Natural killer cell (primary cell): ENCODE measurements at regions not wholly inside any gene's neighbourhood (a gene's known extent, or its start where the extent isn't known, plus 50 kb on each side); places are given as distances from the start of the nearest gene placed in this dataset.
"Not testable (repeated sequence)": the region's sequence is repeated elsewhere in the genome, so short reads cannot be mapped to it uniquely, and the experiment has no call there.

Source experiments
- ATAC-seq, 3 donors: fragments of 150-1000 bp in 2 of 3; fragments of 200-7000 bp in 1 of 3; cut with Tn5 transposase; 1 replicate in 1 of 3; 2 replicates in 2 of 3; pipeline ENCODE4 v1.10.0; 2021; ENCODE audit warnings: mild to moderate bottlenecking in 2 of 3, moderate library complexity in 2 of 3
- DNase-seq, 2 donors: peaks; one replicate each; pipeline versions ENCODE4 v3.0.0 to v3.0.0-alpha.2; 2013 to 2021; ENCODE audit warnings: mixed read lengths in 1 of 2
- H3K27ac ChIP-seq: one replicate; pipeline ENCODE4 v1.5.1; 2013; ENCODE audit warnings: mild to moderate bottlenecking, low read length
- H3K27me3 ChIP-seq: one replicate; pipeline ENCODE4 v1.6.1; 2013; ENCODE audit warnings: low read length; ENCODE audit not compliant: control insufficient read depth, insufficient read depth
- H3K36me3 ChIP-seq: one replicate; pipeline ENCODE4 v1.6.1; 2013; ENCODE audit warnings: low read length; ENCODE audit not compliant: control insufficient read depth, insufficient read depth
- H3K4me1 ChIP-seq: one replicate; pipeline ENCODE4 v1.6.1; 2013; ENCODE audit warnings: low read length; ENCODE audit not compliant: control insufficient read depth, insufficient read depth
- H3K4me3 ChIP-seq: one replicate; pipeline ENCODE4 v1.5.1; 2013; ENCODE audit warnings: low read length
- H3K9me3 ChIP-seq: one replicate; pipeline ENCODE4 v1.6.1; 2013; ENCODE audit warnings: low read length; ENCODE audit not compliant: control insufficient read depth, insufficient read depth
- H3K27ac Mint-ChIP-seq, 2 donors: one replicate each; pipeline ENCODE4 v1.8.0; 2022; ENCODE audit warnings: mild to moderate bottlenecking in 2 of 2, mixed read lengths in 2 of 2, moderate library complexity in 1 of 2
- H3K27me3 Mint-ChIP-seq, 2 donors: one replicate each; pipeline ENCODE4 v1.8.0; 2022; ENCODE audit warnings: low read depth in 2 of 2, mixed read lengths in 2 of 2
- H3K36me3 Mint-ChIP-seq: one replicate; pipeline ENCODE4 v1.8.0; 2022; ENCODE audit warnings: mixed read lengths
- H3K4me1 Mint-ChIP-seq, 2 donors: one replicate each; pipeline ENCODE4 v1.8.0; 2022; ENCODE audit warnings: mixed read lengths in 2 of 2
- H3K4me3 Mint-ChIP-seq: one replicate; pipeline ENCODE4 v1.8.0; 2022; ENCODE audit warnings: mild to moderate bottlenecking, moderate library complexity, mixed read lengths
- H3K9me3 Mint-ChIP-seq, 2 donors: one replicate each; pipeline ENCODE4 v1.8.0; 2022; ENCODE audit warnings: mixed read lengths in 2 of 2
- CTCF ChIP-seq: fragments of 200-600 bp; IDR thresholded peaks from one replicate; pipeline ENCODE4 v1.8.0; 2022; ENCODE audit warnings: antibody characterized with exemption
- WGBS: methylation state at CpG from one replicate; pipeline ENCODE4 v1.1.7; 2013; ENCODE audit warnings: missing lambda C conversion rate; ENCODE audit not compliant: insufficient coverage; 5-methylcytosine and 5-hydroxymethylcytosine counted together
- intact Hi-C: fragments of 100-400 bp; cut with micrococcal nuclease; formaldehyde crosslinking; loops from one replicate; pipeline ENCODE4 v1.14.2; 2022

DNA sequence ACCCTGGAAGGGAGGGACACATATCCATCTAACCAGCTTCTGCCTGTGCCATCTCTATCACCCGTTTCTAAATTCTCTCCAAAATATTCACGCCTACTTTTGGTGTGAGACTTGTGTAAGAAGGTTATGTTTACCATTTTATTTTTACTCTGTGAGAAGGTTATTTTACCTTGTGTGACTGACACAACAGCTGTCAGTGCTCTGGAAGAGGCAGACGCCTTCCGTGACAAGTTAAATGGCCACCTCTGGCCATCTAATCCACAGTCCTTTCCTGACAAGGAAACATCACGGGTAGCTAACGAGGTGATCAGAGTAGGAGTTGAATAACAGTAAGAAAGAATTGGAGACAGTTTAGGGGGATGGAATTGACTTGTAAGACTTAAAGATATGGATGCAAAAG is 443.8 kb upstream of the PIK3R1 start:
- no peaks in the 10 kb centered on the region for H3K27me3 ChIP-seq
- H3K4me1 Mint-ChIP-seq: no peaks in the 10 kb centered on the region
- H3K27me3 Mint-ChIP-seq: peaks cover 8 to 13% of the 10 kb centered on the region in 2 donors
- no peaks in the 10 kb centered on the region for H3K4me1 ChIP-seq
- no peak for ATAC-seq
- H3K9me3 Mint-ChIP-seq: no peaks in the 10 kb centered on the region
- no peaks in the 10 kb centered on the region for H3K36me3 Mint-ChIP-seq
- no peak for TF ChIP-seq CTCF
- intact Hi-C loops: no loop called here
- no peak for DNase-seq
- 88% methylated on average over 4 of the region's 6 CpGs for WGBS
- H3K27ac Mint-ChIP-seq: no peak overlapping the region
- no peak overlapping the region for H3K27ac ChIP-seq
- no peaks in the 10 kb centered on the region for H3K9me3 ChIP-seq
- no peak overlapping the region for H3K4me3 Mint-ChIP-seq
- H3K36me3 ChIP-seq: no peaks in the 10 kb centered on the region
- H3K4me3 ChIP-seq: no peak overlapping the region

DNA sequence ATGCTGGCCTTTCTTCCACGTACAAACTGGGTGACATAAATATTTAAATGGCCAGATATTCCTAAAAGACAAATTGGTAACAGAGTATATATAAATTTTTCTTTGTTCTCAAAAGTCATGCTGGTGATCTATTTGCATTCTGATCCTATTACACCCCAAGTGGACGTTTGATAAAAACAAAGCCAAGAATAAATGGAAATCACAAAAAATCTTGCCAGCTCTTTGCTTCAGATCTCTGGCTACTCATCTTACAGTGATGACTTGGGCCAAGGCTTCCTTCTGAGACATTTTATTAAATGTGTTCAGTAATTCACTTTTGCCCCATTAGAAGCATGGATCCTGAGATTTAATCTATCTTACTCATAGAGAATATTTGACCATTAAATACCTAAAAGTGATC is 444.3 kb upstream of the PIK3R1 start:
- Mint-ChIP-seq H3K27me3 (peaks cover 8 to 13% of the 10 kb centered on the region in 2 donors), H3K4me3 (no peak overlapping the region), H3K9me3 (no peaks in the 10 kb centered on the region), H3K27ac (no peak overlapping the region), H3K4me1 (no peaks in the 10 kb centered on the region), H3K36me3 (no peaks in the 10 kb centered on the region)
- Histone ChIP-seq H3K36me3 (no peaks in the 10 kb centered on the region), H3K27me3 (no peaks in the 10 kb centered on the region), H3K9me3 (no peaks in the 10 kb centered on the region), H3K4me1 (no peaks in the 10 kb centered on the region), H3K27ac (no peak overlapping the region), H3K4me3 (no peak overlapping the region)
- TF ChIP-seq CTCF: no peak
- DNase-seq (no peak), ATAC-seq (no peak)
- intact Hi-C loops: no loop called here
- WGBS: 75% methylated on average over 1 of the region's 2 CpGs

GRCh38 chr5:67770431-67771025 is 445.0 kb upstream of the PIK3R1 start:
- WGBS: 61% methylated on average over 5 of the region's 5 CpGs
- H3K9me3 ChIP-seq: no peaks in the 10 kb centered on the region
- ATAC-seq: peak in 2 of 3 donors; percentile 15 to 73
- no peaks in the 10 kb centered on the region for H3K9me3 Mint-ChIP-seq
- DNase-seq: no peak
- no peak for TF ChIP-seq CTCF
- intact Hi-C loops: no loop called here
- H3K4me1 Mint-ChIP-seq: no peaks in the 10 kb centered on the region
- no peak overlapping the region for H3K27ac Mint-ChIP-seq
- H3K4me3 Mint-ChIP-seq: no peak overlapping the region
- H3K36me3 ChIP-seq: no peaks in the 10 kb centered on the region
- no peak overlapping the region for H3K27ac ChIP-seq
- no peaks in the 10 kb centered on the region for H3K36me3 Mint-ChIP-seq
- no peak overlapping the region for H3K4me3 ChIP-seq
- H3K4me1 ChIP-seq: no peaks in the 10 kb centered on the region
- peaks cover 8 to 13% of the 10 kb centered on the region in 2 donors for H3K27me3 Mint-ChIP-seq
- H3K27me3 ChIP-seq: no peaks in the 10 kb centered on the region

DNA sequence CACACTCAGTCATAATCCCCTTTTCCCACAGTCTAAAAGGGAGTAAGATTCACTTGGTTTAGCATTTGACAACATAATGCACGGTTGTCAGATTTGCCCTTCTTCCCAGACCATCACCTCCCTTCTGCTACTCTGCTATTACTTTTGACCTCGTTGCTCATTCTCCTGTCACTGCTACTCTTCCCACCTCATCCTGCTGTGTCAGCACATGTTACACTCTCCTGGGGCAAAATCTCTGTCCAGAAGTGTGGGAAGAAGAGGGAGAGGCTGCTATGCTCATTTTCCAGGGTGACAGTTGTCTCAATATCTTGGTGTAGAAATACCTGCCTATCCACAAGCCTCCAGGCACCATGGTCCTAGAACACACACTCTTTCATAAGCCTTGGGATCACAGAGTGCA is 449.9 kb upstream of the PIK3R1 start:
- H3K4me3 Mint-ChIP-seq: no peak overlapping the region
- Histone ChIP-seq H3K9me3 (no peaks in the 10 kb centered on the region), H3K4me3 (no peak overlapping the region), H3K36me3 (no peaks in the 10 kb centered on the region), H3K4me1 (no peaks in the 10 kb centered on the region), H3K27me3 (no peaks in the 10 kb centered on the region), H3K27ac (no peak overlapping the region)
- WGBS: 93% methylated on average over 2 of the region's 2 CpGs
- no peak overlapping the region for H3K27ac Mint-ChIP-seq
- H3K9me3 Mint-ChIP-seq: no peaks in the 10 kb centered on the region
- intact Hi-C loops: no loop called here
- no peak for ATAC-seq
- H3K36me3 Mint-ChIP-seq: no peaks in the 10 kb centered on the region
- H3K27me3 Mint-ChIP-seq: peaks cover 0 to 4% of the 10 kb centered on the region in 2 donors
- H3K4me1 Mint-ChIP-seq: no peaks in the 10 kb centered on the region
- no peak for TF ChIP-seq CTCF
- DNase-seq: no peak

GRCh38 chr5:67757771-67758170 is 457.8 kb upstream of the PIK3R1 start:
- H3K27ac ChIP-seq, H3K36me3 ChIP-seq, DNase-seq, H3K27me3 ChIP-seq, H3K27me3 Mint-ChIP-seq, H3K27ac Mint-ChIP-seq, H3K4me3 ChIP-seq, H3K4me3 Mint-ChIP-seq, H3K9me3 ChIP-seq, ATAC-seq, H3K4me1 ChIP-seq, H3K36me3 Mint-ChIP-seq, intact Hi-C loops, H3K4me1 Mint-ChIP-seq: not testable (repeated sequence)
- WGBS: 95% methylated on average over 10 of the region's 10 CpGs
- peaks cover 4 to 10% of the 10 kb centered on the region in 2 donors for H3K9me3 Mint-ChIP-seq
